ENCODE measurements at regions not wholly inside any gene's neighbourhood (a gene's known extent, or its start where the extent isn't known, plus 50 kb on each side); places are given as distances from the start of the nearest gene placed in this dataset.

- TF ChIP-seq CTCF (IDR thresholded peaks at IDR 0.05) = no peak
- TF ChIP-seq POLR2A (IDR thresholded peaks at IDR 0.05) = no peak
- no peak for TF ChIP-seq EP300 (IDR thresholded peaks at IDR 0.05)
Observed at GRCh38 chr16:73356401-73357079, 308.6 kb upstream of the ZFHX3 start.

Measured in tibial nerve (tissue), 4 donors.